T-helper 1 cell treated with Interleukin-12 subunit alpha and Interleukin-12 subunit beta and Interleukin-4 antibody, amounts not matched to agents 30 μg/mL and 1 μg/mL, for 36 hours (primary cell): ENCODE measurements at regions not wholly inside any gene's neighbourhood (a gene's known extent, or its start where the extent isn't known, plus 50 kb on each side); places are given as distances from the start of the nearest gene placed in this dataset.
"Not testable (repeated sequence)": the region's sequence is repeated elsewhere in the genome, so short reads cannot be mapped to it uniquely, and the experiment has no call there.

Experiments
- H3K27ac Mint-ChIP-seq: one replicate; pipeline ENCODE4 v1.8.0; 2021; ENCODE audit warnings: mild to moderate bottlenecking, mixed read lengths
- H3K27me3 Mint-ChIP-seq: one replicate; pipeline ENCODE4 v1.8.0; 2021; ENCODE audit warnings: low read depth, mixed read lengths
- H3K36me3 Mint-ChIP-seq: one replicate; pipeline ENCODE4 v1.8.0; 2021; ENCODE audit warnings: low read depth, mixed read lengths
- H3K4me1 Mint-ChIP-seq: one replicate; pipeline ENCODE4 v1.8.0; 2021; ENCODE audit warnings: low read depth, mixed read lengths
- H3K4me3 Mint-ChIP-seq: one replicate; pipeline ENCODE4 v1.8.0; 2021; ENCODE audit warnings: mild to moderate bottlenecking, moderate library complexity, mixed read lengths
- H3K9me3 Mint-ChIP-seq: one replicate; pipeline ENCODE4 v1.8.0; 2021; ENCODE audit warnings: mixed read lengths

DNA sequence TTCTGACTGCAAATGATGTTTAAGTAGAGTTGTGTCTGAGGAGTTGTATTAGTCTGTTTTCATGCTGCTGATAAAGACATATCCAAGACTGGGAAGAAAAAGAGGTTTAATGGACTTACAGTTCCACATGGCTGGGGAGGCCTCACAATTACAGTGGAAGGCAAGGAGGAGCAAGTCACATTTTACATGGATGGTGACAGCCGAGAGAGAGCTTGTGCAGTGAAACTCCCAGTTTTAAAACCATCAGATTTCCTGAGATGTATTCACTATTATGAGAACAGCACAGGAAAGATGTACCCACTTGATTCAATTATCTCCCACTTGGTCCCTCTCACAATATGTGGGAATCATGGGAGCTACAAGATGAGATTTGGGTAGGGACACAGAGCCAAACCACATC lies 370.1 kb downstream of the DSC3 start:
- H3K27me3 Mint-ChIP-seq, H3K9me3 Mint-ChIP-seq, H3K4me3 Mint-ChIP-seq, H3K27ac Mint-ChIP-seq, H3K36me3 Mint-ChIP-seq, H3K4me1 Mint-ChIP-seq: not testable (repeated sequence)

DNA sequence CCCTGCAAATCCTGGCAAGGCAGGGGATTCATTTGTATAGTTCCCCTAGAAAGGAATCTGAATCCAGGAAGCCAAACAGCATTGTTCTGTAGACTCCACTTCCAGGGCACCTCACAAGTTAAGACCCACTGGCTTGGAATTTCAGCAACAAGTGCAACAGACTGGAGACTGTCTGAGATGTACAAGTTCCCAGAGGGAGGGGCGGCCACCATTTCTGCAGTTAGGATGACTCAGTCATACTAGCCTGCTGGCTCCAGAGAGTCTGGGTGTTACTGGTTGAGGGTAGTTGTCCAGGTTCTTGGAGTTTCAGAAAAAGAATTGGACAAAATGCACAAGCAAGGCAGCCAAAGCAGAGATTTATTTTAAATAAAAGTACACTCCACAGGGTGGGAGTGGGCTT lies 384.2 kb downstream of the DSC3 start:
- Mint-ChIP-seq H3K4me1 (no peaks in the 10 kb centered on the region), H3K4me3 (no peak overlapping the region), H3K27ac (no peak overlapping the region), H3K27me3 (no peaks in the 10 kb centered on the region), H3K9me3 (peaks cover 15% of the 10 kb centered on the region), H3K36me3 (no peaks in the 10 kb centered on the region)

DNA sequence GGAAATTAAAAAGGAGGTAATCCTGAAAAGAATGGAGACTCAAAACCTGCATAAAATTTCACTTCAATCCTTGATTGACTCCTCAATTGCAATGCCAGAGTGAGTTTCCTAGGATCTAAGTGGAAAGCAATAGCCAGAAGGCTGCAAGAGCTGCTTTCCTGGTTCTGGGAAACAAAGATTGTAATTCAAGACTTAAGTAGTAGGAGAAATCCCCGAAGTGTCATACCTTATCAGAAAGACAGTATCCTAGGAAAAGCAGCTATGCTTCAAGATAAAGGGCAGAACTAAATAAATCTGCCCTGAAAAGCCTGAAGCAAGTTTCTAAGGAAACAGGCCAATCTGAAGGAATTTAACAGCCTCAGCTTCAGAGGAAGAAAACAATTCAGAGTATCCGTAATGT lies 390.2 kb downstream of the DSC3 start:
- H3K27me3 Mint-ChIP-seq: no peaks in the 10 kb centered on the region
- H3K27ac Mint-ChIP-seq: no peak overlapping the region
- no peaks in the 10 kb centered on the region for H3K4me1 Mint-ChIP-seq

DNA sequence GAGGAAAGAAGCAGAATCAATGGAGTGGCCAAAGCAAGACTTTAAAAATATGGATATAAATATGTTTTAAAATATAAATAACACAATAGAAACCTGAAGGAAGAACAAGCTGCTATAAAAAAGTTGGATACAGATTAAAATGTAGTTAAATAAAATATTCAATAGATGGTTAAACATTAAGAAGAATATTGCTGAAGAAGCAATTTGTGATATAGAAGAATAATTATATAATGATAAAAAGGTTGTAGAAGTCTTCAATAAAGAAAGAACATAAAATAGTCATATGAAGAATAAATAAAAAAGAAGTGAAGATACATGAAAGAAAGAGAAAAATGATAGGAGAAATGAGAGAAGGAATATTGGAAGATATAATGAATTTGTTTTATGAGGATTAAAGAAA lies 392.0 kb downstream of the DSC3 start:
- H3K27ac Mint-ChIP-seq: no peak overlapping the region
- H3K27me3 Mint-ChIP-seq: no peaks in the 10 kb centered on the region
- H3K9me3 Mint-ChIP-seq: no peaks in the 10 kb centered on the region
- no peaks in the 10 kb centered on the region for H3K36me3 Mint-ChIP-seq
- H3K4me3 Mint-ChIP-seq: no peak overlapping the region
- no peaks in the 10 kb centered on the region for H3K4me1 Mint-ChIP-seq

More for the DNA sequence above, 390.2 kb downstream of the DSC3 start:
- no peaks in the 10 kb centered on the region for H3K36me3 Mint-ChIP-seq
- H3K4me3 Mint-ChIP-seq: no peak overlapping the region
- no peaks in the 10 kb centered on the region for H3K9me3 Mint-ChIP-seq

DNA sequence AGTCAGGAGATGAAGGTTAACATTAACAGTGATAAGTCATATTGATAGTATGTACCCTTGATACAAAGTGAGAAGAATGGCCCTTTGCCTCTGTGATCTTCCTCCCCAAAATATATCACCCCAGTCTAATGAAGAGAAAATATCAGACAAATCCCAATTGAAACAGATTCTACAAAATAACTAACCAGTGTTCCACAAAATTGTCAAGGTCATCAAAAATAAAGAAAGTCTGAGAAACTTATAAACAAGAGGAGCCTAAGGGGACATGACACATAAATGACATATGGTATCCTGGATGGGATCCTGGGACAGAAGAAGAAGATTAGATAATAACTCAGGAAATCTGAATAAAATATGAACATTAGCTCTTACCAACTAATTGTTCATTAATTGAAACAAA lies 398.4 kb downstream of the DSC3 start:
- no peaks in the 10 kb centered on the region for H3K36me3 Mint-ChIP-seq
- H3K4me1 Mint-ChIP-seq: no peaks in the 10 kb centered on the region
- H3K27me3 Mint-ChIP-seq: no peaks in the 10 kb centered on the region
- H3K27ac Mint-ChIP-seq: no peak overlapping the region
- peaks cover 19% of the 10 kb centered on the region for H3K9me3 Mint-ChIP-seq
- H3K4me3 Mint-ChIP-seq: no peak overlapping the region

DNA sequence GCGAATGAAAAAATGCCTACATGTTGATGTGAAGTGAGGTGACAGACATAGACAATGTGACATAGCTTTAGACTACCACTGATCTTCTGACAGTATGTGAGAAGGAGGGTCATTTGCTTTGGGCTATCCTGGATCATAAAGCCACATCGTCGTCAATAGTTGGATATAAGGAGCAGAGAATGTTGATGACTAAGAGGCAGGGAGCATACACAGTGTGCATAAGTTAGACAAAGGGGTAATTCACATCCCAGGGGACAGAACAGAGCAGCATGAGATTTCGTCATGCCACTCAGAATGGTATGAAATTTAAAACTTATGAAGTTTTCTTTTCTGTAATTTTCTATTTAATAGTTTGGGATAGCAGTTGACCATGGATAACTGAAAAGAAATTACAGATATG lies 403.2 kb downstream of the DSC3 start:
- H3K4me1 Mint-ChIP-seq: no peaks in the 10 kb centered on the region
- H3K27ac Mint-ChIP-seq: no peak overlapping the region
- peaks cover 33% of the 10 kb centered on the region for H3K9me3 Mint-ChIP-seq
- H3K4me3 Mint-ChIP-seq: no peak overlapping the region
- no peaks in the 10 kb centered on the region for H3K27me3 Mint-ChIP-seq
- no peaks in the 10 kb centered on the region for H3K36me3 Mint-ChIP-seq

DNA sequence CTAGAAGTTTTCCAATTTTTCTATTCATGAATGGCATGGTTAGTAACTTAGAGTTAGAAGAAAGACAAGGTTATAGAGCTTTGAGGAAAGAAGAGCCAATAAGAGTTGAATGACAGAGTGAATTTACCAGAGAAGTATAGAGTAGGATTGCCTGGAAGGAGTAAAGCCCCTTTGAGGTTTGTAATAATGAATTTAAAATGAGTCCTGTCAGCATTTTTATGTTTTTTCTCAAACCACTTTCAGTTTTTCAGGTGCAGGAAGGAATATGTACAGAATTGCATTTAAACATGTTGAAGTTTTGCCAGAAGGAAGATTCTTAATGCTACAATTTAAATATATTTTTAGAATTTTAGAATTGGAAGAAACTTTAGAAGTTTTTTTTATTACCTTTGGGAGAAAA lies 408.3 kb downstream of the DSC3 start:
- Mint-ChIP-seq H3K4me1 (no peaks in the 10 kb centered on the region), H3K9me3 (peaks cover 20% of the 10 kb centered on the region), H3K4me3 (no peak overlapping the region), H3K27ac (no peak overlapping the region), H3K27me3 (no peaks in the 10 kb centered on the region), H3K36me3 (no peaks in the 10 kb centered on the region)

DNA sequence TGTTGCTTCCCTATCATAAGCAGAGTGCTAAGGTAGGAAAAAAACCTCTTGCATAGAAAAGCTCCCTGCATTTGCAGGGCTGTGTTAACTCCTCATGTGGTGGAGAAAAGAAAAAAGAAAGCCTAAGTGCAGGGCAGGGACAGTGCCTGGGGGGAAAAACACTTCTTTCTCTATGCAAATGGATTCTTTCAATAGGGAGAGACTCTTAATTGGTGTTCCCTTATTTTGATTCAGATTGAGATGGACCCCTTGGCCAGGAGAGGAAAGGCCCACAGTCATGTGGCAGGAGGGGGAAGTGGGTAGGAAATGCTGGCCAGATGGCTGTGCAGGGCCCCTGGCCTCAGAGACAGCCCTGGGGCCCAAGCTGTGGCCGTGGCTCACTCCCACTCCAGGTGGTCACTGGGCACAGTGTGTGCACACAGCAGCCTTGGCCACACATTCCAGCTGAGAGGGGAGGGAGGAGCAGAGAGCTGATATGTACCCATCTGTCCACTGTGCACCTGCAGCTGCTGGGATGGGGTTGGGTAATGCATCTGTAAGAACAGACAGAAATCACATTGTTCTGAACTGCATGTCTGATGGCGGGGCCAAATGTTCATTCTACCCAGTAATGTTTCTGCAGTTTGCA lies 410.4 kb downstream of the DSC3 start:
- Mint-ChIP-seq H3K27me3 (no peaks in the 10 kb centered on the region), H3K27ac (no peak overlapping the region), H3K4me1 (no peaks in the 10 kb centered on the region), H3K4me3 (no peak overlapping the region), H3K36me3 (no peaks in the 10 kb centered on the region), H3K9me3 (peaks cover 16% of the 10 kb centered on the region)

DNA sequence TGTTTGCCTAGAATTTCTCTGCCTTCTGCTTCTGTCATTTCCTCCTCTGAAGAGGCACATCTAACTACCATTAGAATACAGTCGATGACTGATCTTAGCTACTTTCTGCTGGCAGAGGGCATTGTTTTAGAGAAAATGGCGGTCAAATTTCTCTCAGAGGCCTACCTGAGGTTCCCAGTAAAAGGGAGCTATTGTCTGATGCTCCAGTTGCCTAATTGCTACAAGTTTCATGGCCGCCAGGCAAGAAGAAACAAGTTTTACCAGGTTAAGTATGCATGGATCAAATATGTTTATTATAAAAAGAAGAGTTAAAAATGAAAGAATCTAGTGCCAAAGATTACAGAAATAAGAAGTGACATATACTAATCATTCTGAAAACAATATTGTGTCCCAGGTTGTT lies 416.6 kb downstream of the DSC3 start:
- no peaks in the 10 kb centered on the region for H3K27me3 Mint-ChIP-seq
- peaks cover 18% of the 10 kb centered on the region for H3K9me3 Mint-ChIP-seq
- no peak overlapping the region for H3K4me3 Mint-ChIP-seq
- no peaks in the 10 kb centered on the region for H3K36me3 Mint-ChIP-seq
- H3K4me1 Mint-ChIP-seq: no peaks in the 10 kb centered on the region
- H3K27ac Mint-ChIP-seq: no peak overlapping the region

DNA sequence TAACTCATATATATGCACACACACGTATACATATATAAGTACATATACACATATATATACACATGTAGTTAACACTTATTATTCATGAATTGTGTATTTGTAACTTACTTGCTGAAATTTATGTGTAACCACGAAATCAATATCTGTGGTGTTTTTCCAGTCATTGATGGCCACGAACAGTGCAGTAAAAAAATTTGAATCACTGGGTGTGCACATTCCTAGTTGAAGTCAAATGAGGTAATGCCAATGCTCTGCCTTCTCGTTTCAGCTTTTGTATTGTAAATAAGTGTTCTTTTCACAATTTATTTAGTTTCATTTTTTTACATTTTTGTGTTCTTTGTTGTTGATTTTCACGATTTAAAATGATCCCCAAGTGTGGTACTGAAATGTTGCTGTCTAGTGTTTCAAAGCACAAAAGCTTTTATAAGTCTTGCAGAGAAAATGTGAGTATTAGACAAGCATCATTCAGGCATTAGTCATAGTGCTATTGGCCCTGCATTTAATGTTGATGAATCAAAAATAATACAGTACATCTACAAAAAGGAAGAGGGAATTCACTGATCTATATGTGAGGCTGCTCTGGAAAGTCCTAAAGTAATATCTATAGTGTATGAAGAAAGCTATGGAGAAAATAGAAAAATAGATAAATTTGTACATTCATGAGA lies 419.0 kb downstream of the DSC3 start:
- Mint-ChIP-seq H3K4me1 (no peaks in the 10 kb centered on the region), H3K36me3 (no peaks in the 10 kb centered on the region), H3K9me3 (peaks cover 15% of the 10 kb centered on the region), H3K4me3 (no peak overlapping the region), H3K27me3 (no peaks in the 10 kb centered on the region), H3K27ac (no peak overlapping the region)

DNA sequence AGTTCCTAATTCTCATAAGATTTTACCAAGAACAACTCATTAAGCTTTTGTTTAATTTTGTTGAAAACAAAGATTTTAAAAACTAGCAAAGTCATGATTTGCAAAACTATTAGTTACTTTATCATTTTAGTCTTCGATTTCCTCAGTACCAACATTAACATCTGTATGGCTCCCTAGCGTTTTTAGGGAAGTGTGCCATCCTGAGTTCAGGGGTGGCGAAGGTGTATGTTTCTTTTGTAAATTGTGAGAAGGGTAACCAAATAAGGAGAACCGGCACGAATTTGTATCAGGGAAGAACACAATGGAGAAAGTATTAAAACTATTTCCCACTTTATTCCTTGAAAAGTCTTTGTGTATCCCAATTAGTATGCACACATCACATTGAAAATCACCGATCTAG lies 419.9 kb downstream of the DSC3 start:
- Mint-ChIP-seq H3K4me3 (no peak overlapping the region), H3K4me1 (no peaks in the 10 kb centered on the region), H3K27me3 (no peaks in the 10 kb centered on the region), H3K9me3 (peaks cover 17% of the 10 kb centered on the region), H3K36me3 (no peaks in the 10 kb centered on the region), H3K27ac (no peak overlapping the region)

DNA sequence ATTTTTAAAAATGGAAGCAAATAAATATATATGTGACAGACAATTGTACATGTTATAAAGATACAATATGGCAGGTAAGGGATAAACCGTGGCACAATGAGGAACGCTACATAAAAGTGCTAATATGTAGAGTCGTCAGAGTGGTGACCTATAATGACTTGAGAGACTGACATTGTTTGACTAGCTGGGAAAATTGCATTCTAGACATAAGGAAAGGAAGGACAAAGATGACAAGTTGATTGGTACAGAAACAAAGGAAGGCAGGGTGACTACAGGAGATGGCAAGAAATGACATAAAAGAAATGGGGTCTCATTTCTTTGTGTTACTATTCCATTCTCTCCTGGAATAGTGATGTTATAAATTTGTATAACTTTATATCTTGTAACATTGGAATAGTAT lies 420.4 kb downstream of the DSC3 start:
- no peaks in the 10 kb centered on the region for H3K36me3 Mint-ChIP-seq

DNA sequence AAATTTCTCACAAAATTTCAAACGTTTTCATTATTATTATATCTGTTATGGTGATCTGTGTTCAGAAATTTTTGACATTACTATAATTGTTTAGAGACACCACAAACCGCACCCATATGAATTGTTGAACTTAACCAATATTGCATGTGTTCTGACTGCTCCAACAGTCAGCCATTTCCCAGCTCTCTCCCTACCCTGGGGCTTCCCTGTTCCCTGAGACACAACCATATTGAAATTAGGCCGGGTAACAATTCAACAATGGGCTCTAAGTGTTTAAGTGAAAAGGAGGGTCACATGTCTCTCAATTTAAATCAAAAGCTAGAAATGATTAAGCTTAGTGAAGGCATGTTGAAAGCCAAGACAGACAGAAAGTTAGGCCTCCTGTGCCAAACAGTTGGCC lies 424.0 kb downstream of the DSC3 start:
- Mint-ChIP-seq H3K9me3 (peaks cover 18% of the 10 kb centered on the region), H3K4me3 (no peak overlapping the region), H3K36me3 (no peaks in the 10 kb centered on the region), H3K27me3 (no peaks in the 10 kb centered on the region), H3K4me1 (no peaks in the 10 kb centered on the region), H3K27ac (no peak overlapping the region)

More for the DNA sequence above, 420.4 kb downstream of the DSC3 start:
- no peaks in the 10 kb centered on the region for H3K27me3 Mint-ChIP-seq
- H3K27ac Mint-ChIP-seq: no peak overlapping the region
- peaks cover 17% of the 10 kb centered on the region for H3K9me3 Mint-ChIP-seq
- H3K4me3 Mint-ChIP-seq: no peak overlapping the region
- H3K4me1 Mint-ChIP-seq: no peaks in the 10 kb centered on the region

DNA sequence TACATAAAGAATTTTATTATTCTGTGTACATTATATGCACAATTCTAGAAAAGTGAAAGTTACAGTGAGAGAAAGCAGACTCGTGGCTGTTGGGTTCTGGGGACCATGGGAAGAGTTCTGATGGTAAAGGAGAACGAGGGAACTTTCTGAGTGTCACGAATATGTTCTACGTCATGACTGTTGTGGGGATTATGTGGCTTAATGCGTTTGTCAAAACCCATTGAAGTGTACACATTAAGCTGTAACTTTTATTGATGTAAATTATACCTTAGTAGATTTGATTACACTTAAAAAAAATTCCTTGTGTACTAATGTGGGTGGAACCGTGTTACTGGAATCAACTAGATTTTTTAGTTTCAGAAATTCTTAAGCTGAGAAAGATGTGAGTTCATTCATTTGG lies 426.1 kb downstream of the DSC3 start:
- H3K4me3 Mint-ChIP-seq: no peak overlapping the region
- H3K9me3 Mint-ChIP-seq: peaks cover 12% of the 10 kb centered on the region
- H3K4me1 Mint-ChIP-seq: no peaks in the 10 kb centered on the region
- no peak overlapping the region for H3K27ac Mint-ChIP-seq
- H3K27me3 Mint-ChIP-seq: no peaks in the 10 kb centered on the region
- H3K36me3 Mint-ChIP-seq: no peaks in the 10 kb centered on the region

DNA sequence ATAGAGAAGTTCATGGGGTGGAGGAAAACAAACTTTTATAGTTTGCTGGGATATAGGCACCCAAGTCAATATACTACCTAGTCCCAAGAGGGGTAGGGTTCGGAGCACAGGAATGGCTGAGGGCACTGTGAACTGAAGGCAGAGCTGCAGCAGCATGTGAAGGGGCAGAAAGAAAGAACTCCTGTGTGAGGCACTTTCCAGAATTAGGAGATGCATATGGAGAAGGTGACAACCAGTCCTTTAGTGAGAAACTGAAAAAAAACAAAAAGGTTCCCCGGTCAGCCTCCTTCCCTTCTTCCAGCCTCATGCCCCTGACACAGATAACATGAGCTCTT lies 429.1 kb downstream of the DSC3 start:
- Mint-ChIP-seq H3K9me3 (peaks cover 14% of the 10 kb centered on the region), H3K36me3 (no peaks in the 10 kb centered on the region), H3K27ac (no peak overlapping the region), H3K4me3 (no peak overlapping the region), H3K27me3 (no peaks in the 10 kb centered on the region), H3K4me1 (no peaks in the 10 kb centered on the region)

DNA sequence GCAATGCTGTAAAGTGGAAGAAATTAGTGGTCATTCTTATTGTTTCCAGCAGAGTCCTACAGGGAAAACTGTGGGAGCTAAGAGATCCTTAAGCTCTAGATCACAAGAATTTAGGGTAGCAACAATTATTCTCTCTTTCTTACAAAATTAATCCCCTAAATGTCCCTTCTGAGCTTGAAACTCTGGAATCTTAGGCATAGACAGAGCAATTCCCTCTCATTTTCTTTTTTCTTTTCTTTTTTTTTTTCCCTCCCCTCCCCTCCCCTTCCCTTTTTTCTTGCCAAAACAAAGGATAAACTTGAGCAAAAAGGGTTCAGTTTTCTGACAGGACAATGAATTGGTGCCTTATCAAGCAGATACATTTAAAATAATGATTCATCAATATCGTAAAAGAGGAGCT lies 441.0 kb downstream of the DSC3 start:
- Mint-ChIP-seq H3K27ac (no peak overlapping the region), H3K4me3 (no peak overlapping the region), H3K9me3 (peaks cover 5% of the 10 kb centered on the region), H3K4me1 (no peaks in the 10 kb centered on the region), H3K27me3 (no peaks in the 10 kb centered on the region), H3K36me3 (no peaks in the 10 kb centered on the region)
